Activated CD4-positive, alpha-beta memory T cell treated with anti-CD3 and anti-CD28 coated beads for 36 hours (primary cell): ENCODE measurements at regions not wholly inside any gene's neighbourhood (a gene's known extent, or its start where the extent isn't known, plus 50 kb on each side); places are given as distances from the start of the nearest gene placed in this dataset.

Source experiments
- CTCF ChIA-PET: fragments of 350-600 bp; sonication (Branson Sonifier 250); formaldehyde crosslinking; loops from one replicate; lab custom pipeline; 2021; ENCODE audit warnings: antibody characterized with exemption, inconsistent platforms; lab: Charles Lee
- POLR2A ChIA-PET: fragments of 350-600 bp; sonication (Branson Sonifier 250); formaldehyde crosslinking; loops from one replicate; lab custom pipeline; 2021; ENCODE audit warnings: antibody characterized with exemption; lab: Charles Lee
- DNase-seq: peaks from one replicate; pipeline ENCODE4 v3.0.0-alpha.2; 2020
- H3K27ac Mint-ChIP-seq: one replicate; pipeline ENCODE4 v1.8.0; 2021; ENCODE audit warnings: mixed read lengths
- H3K27me3 Mint-ChIP-seq: one replicate; pipeline ENCODE4 v1.8.0; 2021; ENCODE audit warnings: mixed read lengths
- H3K36me3 Mint-ChIP-seq: one replicate; pipeline ENCODE4 v1.8.0; 2021; ENCODE audit warnings: mixed read lengths
- H3K4me1 Mint-ChIP-seq: one replicate; pipeline ENCODE4 v1.8.0; 2021; ENCODE audit warnings: low read depth, mixed read lengths
- H3K4me3 Mint-ChIP-seq: one replicate; pipeline ENCODE4 v1.8.0; 2021; ENCODE audit warnings: mild to moderate bottlenecking, mixed read lengths
- H3K9me3 Mint-ChIP-seq: one replicate; pipeline ENCODE4 v1.8.0; 2021; ENCODE audit warnings: mixed read lengths
- intact Hi-C: fragments of 100-400 bp; cut with micrococcal nuclease; formaldehyde crosslinking; loops from one replicate; pipeline ENCODE4 v1.15.1; 2023

DNA sequence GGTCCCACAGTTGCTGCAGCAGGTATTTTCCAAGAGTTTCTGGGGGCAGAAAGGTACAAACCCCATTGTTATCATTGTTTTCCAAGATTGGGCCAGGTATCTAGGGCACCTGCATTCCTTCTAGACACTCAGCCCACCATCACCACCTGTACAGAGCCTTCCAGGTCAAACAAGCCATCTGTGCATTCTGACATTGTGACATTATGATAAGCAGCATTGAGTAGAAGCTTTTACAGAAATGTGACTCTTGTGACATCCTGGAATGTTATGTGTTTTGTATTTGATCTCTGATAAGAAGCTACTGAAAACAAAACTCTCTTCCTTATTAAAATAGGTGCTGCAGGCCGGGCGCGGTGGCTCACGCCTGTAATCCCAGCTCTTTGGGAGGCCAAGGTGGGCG lies 128.1 kb upstream of the CCN2 start:
- CTCF ChIA-PET = no interaction called here
- Mint-ChIP-seq H3K27ac (no peak overlapping the region), H3K4me1 (no peaks in the 10 kb centered on the region), H3K36me3 (no peaks in the 10 kb centered on the region), H3K27me3 (peaks cover 3% of the 10 kb centered on the region), H3K9me3 (no peaks in the 10 kb centered on the region), H3K4me3 (no peak overlapping the region)
- POLR2A ChIA-PET = no interaction called here
- DNase-seq = no peak
- intact Hi-C loops = no loop called here

GRCh38 chr6:132076452-132076851 lies 125.3 kb upstream of the CCN2 start:
- ChIA-PET CTCF (no interaction called here), POLR2A (no interaction called here)
- Mint-ChIP-seq H3K27ac (no peak overlapping the region), H3K4me3 (no peak overlapping the region), H3K27me3 (peaks cover 3% of the 10 kb centered on the region), H3K4me1 (no peaks in the 10 kb centered on the region), H3K9me3 (no peaks in the 10 kb centered on the region), H3K36me3 (no peaks in the 10 kb centered on the region)
- no peak for DNase-seq
- intact Hi-C loops = no loop called here

DNA sequence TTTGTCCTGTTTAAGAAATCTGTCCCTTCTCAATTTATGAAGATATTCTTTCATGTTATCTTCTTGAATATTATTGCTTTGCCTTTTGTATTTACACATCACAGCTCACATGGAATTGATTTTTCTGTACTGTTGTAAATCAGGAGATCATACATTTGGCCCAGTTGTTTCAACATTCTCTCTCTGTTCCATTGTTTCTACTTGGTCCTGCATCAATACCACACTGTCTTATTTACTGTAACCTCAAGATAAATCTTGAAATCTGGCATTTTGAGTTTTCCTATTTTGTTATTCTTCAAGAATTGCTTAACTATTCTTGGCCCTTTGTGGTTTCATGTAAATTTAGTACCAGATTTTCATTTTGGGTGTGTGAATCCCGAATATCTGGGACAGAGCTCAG lies 121.7 kb upstream of the CCN2 start:
- H3K9me3 Mint-ChIP-seq = no peaks in the 10 kb centered on the region
- H3K27ac Mint-ChIP-seq = no peak overlapping the region
- no peaks in the 10 kb centered on the region for H3K4me1 Mint-ChIP-seq
- no peak overlapping the region for H3K4me3 Mint-ChIP-seq
- intact Hi-C loops = no loop called here
- H3K27me3 Mint-ChIP-seq = peaks cover 3% of the 10 kb centered on the region
- no peaks in the 10 kb centered on the region for H3K36me3 Mint-ChIP-seq
- POLR2A ChIA-PET = no interaction called here
- CTCF ChIA-PET = no interaction called here
- no peak for DNase-seq

DNA sequence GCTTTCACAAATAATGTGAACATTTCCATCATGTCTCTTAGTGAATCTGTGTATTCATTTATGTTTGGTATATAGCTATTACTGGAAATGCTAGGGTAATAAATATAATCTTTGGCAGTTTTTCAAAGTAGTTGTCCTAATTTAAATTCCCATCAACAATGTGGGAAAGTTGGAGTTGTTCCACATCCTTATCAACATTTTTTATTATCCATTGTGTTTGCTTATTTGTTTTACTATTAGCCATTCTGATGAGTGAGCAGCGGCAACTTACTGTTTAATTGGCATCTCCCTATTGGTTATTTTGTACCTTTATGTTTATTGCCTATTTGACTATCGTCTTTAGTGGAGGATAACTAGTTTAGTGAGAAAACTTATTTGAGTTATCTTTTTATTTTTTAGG lies 121.1 kb upstream of the CCN2 start:
- H3K9me3 Mint-ChIP-seq = no peaks in the 10 kb centered on the region
- CTCF ChIA-PET = no interaction called here
- no peak overlapping the region for H3K4me3 Mint-ChIP-seq
- POLR2A ChIA-PET = no interaction called here
- H3K27ac Mint-ChIP-seq = no peak overlapping the region
- DNase-seq = no peak
- peaks cover 3% of the 10 kb centered on the region for H3K27me3 Mint-ChIP-seq
- no peaks in the 10 kb centered on the region for H3K4me1 Mint-ChIP-seq
- H3K36me3 Mint-ChIP-seq = no peaks in the 10 kb centered on the region
- intact Hi-C loops = no loop called here

DNA sequence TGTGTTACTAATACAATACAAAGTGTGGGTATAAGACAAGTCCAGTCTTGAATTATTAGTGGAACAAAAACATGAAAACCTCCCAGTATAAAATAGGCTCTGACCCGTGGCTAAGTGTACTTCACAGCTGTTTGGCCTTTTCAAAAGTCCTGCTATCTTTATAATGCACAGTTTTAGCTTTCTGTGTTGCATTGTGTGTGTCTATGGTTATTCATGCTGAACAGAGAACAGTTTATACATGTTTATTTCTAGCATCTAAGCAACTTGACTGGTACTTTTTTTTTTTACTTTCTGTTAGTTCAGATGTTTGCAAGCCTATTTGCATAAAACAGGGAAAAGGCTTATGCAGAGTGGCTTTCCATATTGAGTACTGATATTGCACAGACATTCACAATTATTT lies 119.2 kb upstream of the CCN2 start:
- ChIA-PET POLR2A (no interaction called here), CTCF (no interaction called here)
- Mint-ChIP-seq H3K4me1 (no peaks in the 10 kb centered on the region), H3K27me3 (no peaks in the 10 kb centered on the region), H3K4me3 (no peak overlapping the region), H3K9me3 (no peaks in the 10 kb centered on the region), H3K36me3 (no peaks in the 10 kb centered on the region), H3K27ac (no peak overlapping the region)
- intact Hi-C loops = no loop called here
- DNase-seq = no peak

GRCh38 chr6:132068766-132069165 lies 117.6 kb upstream of the CCN2 start:
- Mint-ChIP-seq H3K27me3 (no peaks in the 10 kb centered on the region), H3K4me1 (no peaks in the 10 kb centered on the region), H3K9me3 (no peaks in the 10 kb centered on the region), H3K36me3 (no peaks in the 10 kb centered on the region), H3K27ac (no peak overlapping the region), H3K4me3 (no peak overlapping the region)
- intact Hi-C loops = no loop called here
- CTCF ChIA-PET = no interaction called here
- POLR2A ChIA-PET = no interaction called here
- no peak for DNase-seq

DNA sequence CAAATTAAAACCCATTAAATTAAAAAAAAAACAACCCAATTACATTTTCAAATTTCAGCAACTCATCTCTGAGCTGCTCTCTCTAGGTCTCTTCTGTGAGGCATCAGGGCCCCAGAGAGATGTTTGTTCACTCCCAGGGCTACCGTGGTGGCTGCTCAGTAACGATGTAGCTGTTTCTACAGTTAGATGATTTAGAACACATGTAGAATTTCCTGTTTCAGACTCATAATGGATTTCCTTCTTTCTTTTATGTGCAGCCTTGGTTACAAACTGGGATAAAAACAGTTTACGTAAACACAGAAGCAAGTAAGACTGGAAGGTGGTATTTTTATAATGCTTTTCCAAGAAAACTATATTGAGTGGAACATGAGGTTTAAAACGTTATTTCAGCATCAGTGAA lies 116.1 kb upstream of the CCN2 start:
- DNase-seq = no peak
- ChIA-PET CTCF (no interaction called here), POLR2A (no interaction called here)
- Mint-ChIP-seq H3K36me3 (no peaks in the 10 kb centered on the region), H3K4me1 (no peaks in the 10 kb centered on the region), H3K27me3 (no peaks in the 10 kb centered on the region), H3K4me3 (no peak overlapping the region), H3K9me3 (no peaks in the 10 kb centered on the region), H3K27ac (no peak overlapping the region)
- intact Hi-C loops = no loop called here

GRCh38 chr6:132065556-132065955 lies 114.4 kb upstream of the CCN2 start:
- Mint-ChIP-seq H3K4me3 (no peak overlapping the region), H3K27ac (no peak overlapping the region), H3K27me3 (no peaks in the 10 kb centered on the region), H3K36me3 (no peaks in the 10 kb centered on the region), H3K9me3 (no peaks in the 10 kb centered on the region), H3K4me1 (no peaks in the 10 kb centered on the region)
- intact Hi-C loops = no loop called here
- CTCF ChIA-PET = no interaction called here
- DNase-seq = no peak
- POLR2A ChIA-PET = no interaction called here

GRCh38 chr6:132063738-132064137 lies 112.6 kb upstream of the CCN2 start:
- no peaks in the 10 kb centered on the region for H3K36me3 Mint-ChIP-seq
- H3K4me1 Mint-ChIP-seq = no peaks in the 10 kb centered on the region
- no peak overlapping the region for H3K27ac Mint-ChIP-seq
- DNase-seq = no peak
- H3K9me3 Mint-ChIP-seq = no peaks in the 10 kb centered on the region
- no peaks in the 10 kb centered on the region for H3K27me3 Mint-ChIP-seq
- no peak overlapping the region for H3K4me3 Mint-ChIP-seq
- intact Hi-C loops = no loop called here
- CTCF ChIA-PET = no interaction called here
- POLR2A ChIA-PET = no interaction called here

GRCh38 chr6:132063204-132063603 lies 112.0 kb upstream of the CCN2 start:
- no peaks in the 10 kb centered on the region for H3K4me1 Mint-ChIP-seq
- no peaks in the 10 kb centered on the region for H3K36me3 Mint-ChIP-seq
- intact Hi-C loops = no loop called here
- ChIA-PET CTCF (no interaction called here), POLR2A (no interaction called here)
- no peak overlapping the region for H3K4me3 Mint-ChIP-seq
- no peak overlapping the region for H3K27ac Mint-ChIP-seq
- H3K27me3 Mint-ChIP-seq = no peaks in the 10 kb centered on the region
- no peak for DNase-seq
- no peaks in the 10 kb centered on the region for H3K9me3 Mint-ChIP-seq

DNA sequence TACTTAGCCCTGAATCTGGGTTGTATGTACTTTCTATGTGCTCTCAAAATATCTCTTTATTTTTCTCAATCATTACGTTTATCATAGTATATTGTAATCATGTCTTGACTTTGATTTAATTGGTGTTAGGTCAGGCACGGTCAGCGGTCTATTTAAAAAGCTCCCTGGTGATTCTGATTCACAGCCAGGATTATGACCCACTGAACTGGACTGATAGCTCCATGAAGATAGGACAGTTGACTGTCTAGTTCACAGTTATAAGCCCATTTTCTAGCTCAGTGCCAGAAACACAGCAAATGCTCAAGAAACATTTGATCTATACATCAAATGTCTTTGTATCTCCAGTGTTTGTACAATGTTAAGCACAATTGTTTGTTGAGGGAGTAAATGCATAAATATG lies 111.5 kb upstream of the CCN2 start:
- H3K36me3 Mint-ChIP-seq = no peaks in the 10 kb centered on the region
- no peak for DNase-seq
- no peak overlapping the region for H3K4me3 Mint-ChIP-seq
- CTCF ChIA-PET = no interaction called here
- no peaks in the 10 kb centered on the region for H3K27me3 Mint-ChIP-seq
- H3K27ac Mint-ChIP-seq = no peak overlapping the region
- no peaks in the 10 kb centered on the region for H3K4me1 Mint-ChIP-seq
- intact Hi-C loops = no loop called here
- no peaks in the 10 kb centered on the region for H3K9me3 Mint-ChIP-seq
- POLR2A ChIA-PET = no interaction called here

DNA sequence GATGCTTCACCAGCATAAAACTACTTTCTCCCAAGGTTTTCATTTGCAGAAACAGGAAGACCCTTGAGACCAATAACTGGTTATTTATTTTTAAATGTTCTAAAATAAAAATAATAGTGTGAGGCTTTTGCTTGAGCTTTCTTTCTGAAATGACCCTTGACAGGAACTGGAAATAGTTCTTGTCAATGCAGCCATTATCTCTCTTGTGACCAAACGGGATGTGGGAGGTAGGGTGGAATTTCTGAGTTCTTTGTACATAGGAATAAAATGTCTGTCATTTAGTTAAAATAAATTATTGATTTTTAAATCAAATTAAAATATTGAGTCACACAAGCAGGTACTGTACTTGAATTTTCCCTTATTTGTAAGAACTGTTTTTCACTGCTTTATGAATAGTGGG lies 110.2 kb upstream of the CCN2 start:
- Mint-ChIP-seq H3K9me3 (no peaks in the 10 kb centered on the region), H3K27ac (no peak overlapping the region), H3K36me3 (no peaks in the 10 kb centered on the region), H3K4me3 (no peak overlapping the region), H3K27me3 (no peaks in the 10 kb centered on the region), H3K4me1 (no peaks in the 10 kb centered on the region)
- intact Hi-C loops = no loop called here
- DNase-seq = no peak
- CTCF ChIA-PET = no interaction called here
- POLR2A ChIA-PET = no interaction called here

- Mint-ChIP-seq H3K36me3 (no peaks in the 10 kb centered on the region), H3K9me3 (no peaks in the 10 kb centered on the region), H3K27ac (no peak overlapping the region), H3K4me3 (no peak overlapping the region), H3K4me1 (no peaks in the 10 kb centered on the region), H3K27me3 (no peaks in the 10 kb centered on the region)
- POLR2A ChIA-PET = no interaction called here
- intact Hi-C loops = no loop called here
- CTCF ChIA-PET = no interaction called here
- DNase-seq = no peak
These were observed 109.4 kb upstream of the CCN2 start for GRCh38 chr6:132060591-132060990.

GRCh38 chr6:132058975-132059374 lies 107.8 kb upstream of the CCN2 start:
- H3K4me1 Mint-ChIP-seq = no peaks in the 10 kb centered on the region
- ChIA-PET POLR2A (no interaction called here), CTCF (no interaction called here)
- H3K27ac Mint-ChIP-seq = no peak overlapping the region
- intact Hi-C loops = no loop called here
- no peaks in the 10 kb centered on the region for H3K36me3 Mint-ChIP-seq
- no peak overlapping the region for H3K4me3 Mint-ChIP-seq
- DNase-seq = no peak
- no peaks in the 10 kb centered on the region for H3K27me3 Mint-ChIP-seq
- H3K9me3 Mint-ChIP-seq = no peaks in the 10 kb centered on the region
